Activated T-cell treated with anti-CD3 and anti-CD28 coated beads, Interleukin-2, amount 50 U/mL, for 24 hours (primary cell): ENCODE measurements at regions not wholly inside any gene's neighbourhood (a gene's known extent, or its start where the extent isn't known, plus 50 kb on each side); places are given as distances from the start of the nearest gene placed in this dataset.
"Not testable (repeated sequence)": the region's sequence is repeated elsewhere in the genome, so short reads cannot be mapped to it uniquely, and the experiment has no call there.

ENCODE experiments used
- DNase-seq: peaks from one replicate; pipeline ENCODE4 v3.0.0-alpha.2; 2020
- H3K27ac Mint-ChIP-seq: 2 replicates; pipeline ENCODE4 v1.8.0; 2020; ENCODE audit warnings: mild to moderate bottlenecking, mixed read lengths
- H3K27me3 Mint-ChIP-seq: 2 replicates; pipeline ENCODE4 v1.8.0; 2020; ENCODE audit warnings: mixed read lengths
- H3K36me3 Mint-ChIP-seq: 2 replicates; pipeline ENCODE4 v1.8.0; 2020; ENCODE audit warnings: low read depth, mixed read lengths
- H3K4me1 Mint-ChIP-seq: 2 replicates; pipeline ENCODE4 v1.8.0; 2020; ENCODE audit warnings: low read depth, mixed read lengths
- H3K4me3 Mint-ChIP-seq: 2 replicates; pipeline ENCODE4 v1.8.0; 2020; ENCODE audit warnings: mild to moderate bottlenecking, moderate library complexity, mixed read lengths
- H3K9me3 Mint-ChIP-seq: 2 replicates; pipeline ENCODE4 v1.8.0; 2020; ENCODE audit warnings: mixed read lengths

GRCh38 chr1:60840476-60840875 is 241.9 kb upstream of the NFIA start:
- H3K4me1 Mint-ChIP-seq, DNase-seq, H3K9me3 Mint-ChIP-seq, H3K36me3 Mint-ChIP-seq, H3K4me3 Mint-ChIP-seq, H3K27ac Mint-ChIP-seq: not testable (repeated sequence)
- peaks cover 22% of the 10 kb centered on the region for H3K27me3 Mint-ChIP-seq

GRCh38 chr1:60835649-60836048 is 246.7 kb upstream of the NFIA start:
- H3K4me3 Mint-ChIP-seq, result no peak overlapping the region

GRCh38 chr1:60833173-60833572 is 249.2 kb upstream of the NFIA start:
- peaks cover 33% of the 10 kb centered on the region for H3K27me3 Mint-ChIP-seq
- no peak for DNase-seq
- H3K4me3 Mint-ChIP-seq, result no peak overlapping the region
- H3K27ac Mint-ChIP-seq, result no peak overlapping the region
- peaks cover 4% of the 10 kb centered on the region for H3K4me1 Mint-ChIP-seq
- H3K9me3 Mint-ChIP-seq, result no peaks in the 10 kb centered on the region
- no peaks in the 10 kb centered on the region for H3K36me3 Mint-ChIP-seq

More at GRCh38 chr1:60835649-60836048, 246.7 kb upstream of the NFIA start:
- no peaks in the 10 kb centered on the region for H3K9me3 Mint-ChIP-seq
- peaks cover 34% of the 10 kb centered on the region for H3K27me3 Mint-ChIP-seq
- H3K36me3 Mint-ChIP-seq, result no peaks in the 10 kb centered on the region
- no peak for DNase-seq
- peaks cover 4% of the 10 kb centered on the region for H3K4me1 Mint-ChIP-seq
- H3K27ac Mint-ChIP-seq, result no peak overlapping the region

DNA sequence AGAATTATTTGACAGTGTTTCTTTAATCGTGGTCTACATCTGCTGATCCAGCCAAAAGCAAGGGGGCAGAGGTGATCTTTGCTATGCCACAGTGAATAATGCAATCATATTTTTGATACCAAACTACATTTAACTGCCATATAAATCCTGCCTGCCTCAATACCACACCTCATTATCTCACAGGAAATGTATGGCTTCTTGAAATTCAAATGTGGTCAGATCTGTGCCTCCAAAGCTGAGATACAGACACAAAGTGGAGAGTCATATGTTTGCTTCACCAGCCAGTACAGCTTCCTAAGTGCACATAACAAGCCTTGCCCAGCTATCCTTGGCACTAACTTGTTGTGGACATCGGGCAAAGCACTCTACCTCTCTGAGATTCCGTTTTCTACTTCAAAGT is 250.0 kb upstream of the NFIA start:
- no peak overlapping the region for H3K4me3 Mint-ChIP-seq
- no peak for DNase-seq
- H3K36me3 Mint-ChIP-seq, result no peaks in the 10 kb centered on the region
- no peak overlapping the region for H3K27ac Mint-ChIP-seq
- peaks cover 4% of the 10 kb centered on the region for H3K4me1 Mint-ChIP-seq
- H3K27me3 Mint-ChIP-seq, result peaks cover 28% of the 10 kb centered on the region
- H3K9me3 Mint-ChIP-seq, result no peaks in the 10 kb centered on the region

GRCh38 chr1:60831780-60832179 is 250.6 kb upstream of the NFIA start:
- no peak for DNase-seq
- Mint-ChIP-seq H3K4me3 (no peak overlapping the region), H3K36me3 (no peaks in the 10 kb centered on the region), H3K27me3 (peaks cover 28% of the 10 kb centered on the region), H3K4me1 (peaks cover 4% of the 10 kb centered on the region), H3K9me3 (no peaks in the 10 kb centered on the region), H3K27ac (no peak overlapping the region)

DNA sequence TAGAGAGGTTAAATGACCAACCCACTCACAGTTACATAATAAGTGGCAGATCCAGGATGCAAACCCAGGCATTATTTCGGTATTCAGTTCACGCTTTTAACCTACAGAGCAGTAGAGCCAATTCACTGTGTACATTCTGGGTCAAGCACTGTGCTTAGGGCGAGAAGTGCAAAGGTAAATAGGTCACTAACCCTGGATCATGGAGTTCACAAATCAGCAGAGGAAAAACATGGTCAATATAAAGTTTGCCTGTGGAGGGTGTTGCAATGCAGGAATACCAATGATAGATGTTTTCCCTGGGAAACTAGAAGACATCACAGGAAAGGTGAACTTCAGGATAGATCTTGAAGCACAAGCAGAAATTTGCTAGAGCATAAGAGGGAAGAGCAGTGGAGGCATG is 253.4 kb upstream of the NFIA start:
- Mint-ChIP-seq H3K27me3 (peaks cover 23% of the 10 kb centered on the region), H3K9me3 (no peaks in the 10 kb centered on the region), H3K4me1 (peaks cover 4% of the 10 kb centered on the region), H3K4me3 (no peak overlapping the region), H3K36me3 (no peaks in the 10 kb centered on the region), H3K27ac (no peak overlapping the region)
- DNase-seq, result no peak

- no peak for DNase-seq
- Mint-ChIP-seq H3K36me3 (no peaks in the 10 kb centered on the region), H3K27ac (no peak overlapping the region), H3K4me1 (no peaks in the 10 kb centered on the region), H3K9me3 (no peaks in the 10 kb centered on the region), H3K4me3 (no peak overlapping the region), H3K27me3 (peaks cover 5% of the 10 kb centered on the region)
Observed at GRCh38 chr1:60826320-60827094, 255.9 kb upstream of the NFIA start.

DNA sequence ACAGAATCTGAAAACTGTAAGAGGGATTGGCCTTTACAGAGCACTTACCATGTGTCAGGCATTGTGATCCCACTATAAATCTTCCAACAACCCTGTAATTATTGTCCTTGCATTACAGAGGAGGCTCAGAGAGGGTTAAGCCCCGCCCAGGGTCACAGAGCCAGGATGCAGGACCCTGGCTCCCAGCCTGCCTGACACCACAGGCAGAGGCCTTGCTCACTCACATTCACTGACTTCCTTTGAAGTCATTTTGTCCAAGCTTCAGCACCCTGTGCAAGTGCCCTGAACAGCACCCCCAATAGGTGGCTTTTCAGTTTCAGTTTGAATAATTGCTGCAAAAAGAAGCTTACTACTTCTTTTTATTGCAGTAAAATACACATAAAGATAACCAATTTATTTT is 256.8 kb upstream of the NFIA start:
- DNase-seq, result no peak

GRCh38 chr1:60823151-60823550 is 259.2 kb upstream of the NFIA start:
- no peaks in the 10 kb centered on the region for H3K36me3 Mint-ChIP-seq
- no peak overlapping the region for H3K4me3 Mint-ChIP-seq
- H3K27ac Mint-ChIP-seq, result no peak overlapping the region
- H3K27me3 Mint-ChIP-seq, result peaks cover under 1% of the 10 kb centered on the region
- no peaks in the 10 kb centered on the region for H3K9me3 Mint-ChIP-seq
- H3K4me1 Mint-ChIP-seq, result no peaks in the 10 kb centered on the region
- no peak for DNase-seq

More for the DNA sequence above, 256.8 kb upstream of the NFIA start:
- Mint-ChIP-seq H3K27me3 (no peaks in the 10 kb centered on the region), H3K36me3 (no peaks in the 10 kb centered on the region), H3K9me3 (no peaks in the 10 kb centered on the region), H3K4me1 (no peaks in the 10 kb centered on the region), H3K27ac (no peak overlapping the region), H3K4me3 (no peak overlapping the region)

- H3K27me3 Mint-ChIP-seq, result peaks cover 3% of the 10 kb centered on the region
- no peak overlapping the region for H3K4me3 Mint-ChIP-seq
- no peaks in the 10 kb centered on the region for H3K36me3 Mint-ChIP-seq
- no peaks in the 10 kb centered on the region for H3K4me1 Mint-ChIP-seq
- no peak overlapping the region for H3K27ac Mint-ChIP-seq
- no peak for DNase-seq
- no peaks in the 10 kb centered on the region for H3K9me3 Mint-ChIP-seq
Observed at GRCh38 chr1:60822252-60822651, 260.1 kb upstream of the NFIA start.

GRCh38 chr1:60821156-60821555 is 261.2 kb upstream of the NFIA start:
- H3K4me1 Mint-ChIP-seq, result no peaks in the 10 kb centered on the region
- H3K36me3 Mint-ChIP-seq, result no peaks in the 10 kb centered on the region
- H3K27ac Mint-ChIP-seq, result no peak overlapping the region
- no peaks in the 10 kb centered on the region for H3K9me3 Mint-ChIP-seq
- DNase-seq, result no peak
- no peak overlapping the region for H3K4me3 Mint-ChIP-seq
- peaks cover 3% of the 10 kb centered on the region for H3K27me3 Mint-ChIP-seq

GRCh38 chr1:60818969-60819701 is 263.2 kb upstream of the NFIA start:
- Mint-ChIP-seq H3K36me3 (no peaks in the 10 kb centered on the region), H3K4me1 (no peaks in the 10 kb centered on the region), H3K4me3 (no peak overlapping the region)

DNA sequence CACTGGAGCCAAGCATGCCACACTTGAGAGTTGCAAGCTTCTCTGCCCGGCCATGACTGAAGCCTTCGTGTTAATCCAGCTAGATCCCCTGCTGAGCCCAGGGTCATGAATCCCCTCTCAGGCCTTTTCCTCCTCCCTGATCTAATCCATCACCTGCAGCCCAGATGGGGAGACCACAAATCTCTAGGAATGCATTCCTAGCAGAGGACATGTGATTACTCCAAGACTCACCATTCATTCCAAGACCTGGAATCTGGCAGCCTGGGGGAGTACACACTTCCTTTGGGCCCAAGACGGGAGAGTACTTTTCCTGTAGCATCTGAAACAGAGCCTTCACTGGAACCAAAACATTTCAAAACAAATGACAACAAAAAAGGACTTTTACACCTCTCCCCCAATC is 269.3 kb upstream of the NFIA start:
- H3K4me3 Mint-ChIP-seq, result no peak overlapping the region
- H3K4me1 Mint-ChIP-seq, result no peaks in the 10 kb centered on the region
- no peaks in the 10 kb centered on the region for H3K36me3 Mint-ChIP-seq
- H3K27ac Mint-ChIP-seq, result no peak overlapping the region
- no peak for DNase-seq
- H3K9me3 Mint-ChIP-seq, result no peaks in the 10 kb centered on the region
- peaks cover 5% of the 10 kb centered on the region for H3K27me3 Mint-ChIP-seq

More at GRCh38 chr1:60818969-60819701, 263.2 kb upstream of the NFIA start:
- Mint-ChIP-seq H3K27ac (no peak overlapping the region), H3K9me3 (no peaks in the 10 kb centered on the region), H3K27me3 (peaks cover 3% of the 10 kb centered on the region)
- DNase-seq, result no peak

- Mint-ChIP-seq H3K4me3 (no peak overlapping the region), H3K36me3 (no peaks in the 10 kb centered on the region), H3K27ac (no peak overlapping the region), H3K27me3 (peaks cover 4% of the 10 kb centered on the region), H3K4me1 (no peaks in the 10 kb centered on the region), H3K9me3 (peaks cover 2% of the 10 kb centered on the region)
- no peak for DNase-seq
Observed at GRCh38 chr1:60809204-60809980, 273.0 kb upstream of the NFIA start.

DNA sequence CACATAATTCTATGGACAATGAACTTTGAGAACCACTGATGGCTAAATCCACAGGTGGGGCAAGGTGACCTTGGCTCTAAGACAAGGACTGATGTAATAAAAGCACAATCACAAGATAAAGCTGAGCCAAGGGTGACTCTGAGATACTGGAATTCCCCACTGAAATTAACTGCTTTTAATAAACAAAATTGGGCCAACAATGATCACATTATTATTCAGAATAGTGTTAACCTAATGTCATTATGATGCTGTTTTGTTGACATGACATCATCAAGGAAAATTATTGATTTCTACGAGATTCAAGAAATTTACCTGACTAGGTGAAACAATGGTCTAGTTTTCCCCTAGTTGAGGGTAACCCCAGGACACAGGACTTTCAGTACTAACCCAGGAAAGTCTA is 273.7 kb upstream of the NFIA start:
- DNase-seq, result no peak
- no peak overlapping the region for H3K27ac Mint-ChIP-seq
- H3K36me3 Mint-ChIP-seq, result no peaks in the 10 kb centered on the region
- peaks cover 2% of the 10 kb centered on the region for H3K9me3 Mint-ChIP-seq
- H3K27me3 Mint-ChIP-seq, result peaks cover 4% of the 10 kb centered on the region
- no peak overlapping the region for H3K4me3 Mint-ChIP-seq
- no peaks in the 10 kb centered on the region for H3K4me1 Mint-ChIP-seq
